ENCODE measurements at regions not wholly inside any gene's neighbourhood (a gene's known extent, or its start where the extent isn't known, plus 50 kb on each side); places are given as distances from the start of the nearest gene placed in this dataset.
"Not testable (repeated sequence)": the region's sequence is repeated elsewhere in the genome, so short reads cannot be mapped to it uniquely, and the experiment has no call there.

DNA sequence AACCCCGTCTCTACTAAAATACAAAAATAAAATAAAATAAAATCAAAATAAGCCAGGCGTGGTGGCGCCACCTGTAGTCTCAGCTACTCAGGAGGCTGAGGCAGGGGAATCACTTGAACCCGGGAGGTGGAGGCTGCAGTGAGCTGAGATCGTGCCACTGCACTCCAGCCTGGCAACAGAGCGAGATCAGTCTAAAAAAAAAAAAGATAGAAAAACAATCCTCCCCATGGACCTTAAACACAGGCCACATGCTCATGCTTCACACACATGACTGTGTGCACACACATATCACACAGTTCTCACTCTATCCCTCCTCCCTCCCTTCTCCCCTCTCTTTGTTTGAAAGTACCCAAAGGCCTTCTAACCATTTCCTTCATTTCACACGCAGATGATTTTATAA, 667.6 kb downstream of the UQCRFS1 start:
- ATAC-seq; intact Hi-C loops (cut with DNase I); DNase-seq: not testable (repeated sequence)

DNA sequence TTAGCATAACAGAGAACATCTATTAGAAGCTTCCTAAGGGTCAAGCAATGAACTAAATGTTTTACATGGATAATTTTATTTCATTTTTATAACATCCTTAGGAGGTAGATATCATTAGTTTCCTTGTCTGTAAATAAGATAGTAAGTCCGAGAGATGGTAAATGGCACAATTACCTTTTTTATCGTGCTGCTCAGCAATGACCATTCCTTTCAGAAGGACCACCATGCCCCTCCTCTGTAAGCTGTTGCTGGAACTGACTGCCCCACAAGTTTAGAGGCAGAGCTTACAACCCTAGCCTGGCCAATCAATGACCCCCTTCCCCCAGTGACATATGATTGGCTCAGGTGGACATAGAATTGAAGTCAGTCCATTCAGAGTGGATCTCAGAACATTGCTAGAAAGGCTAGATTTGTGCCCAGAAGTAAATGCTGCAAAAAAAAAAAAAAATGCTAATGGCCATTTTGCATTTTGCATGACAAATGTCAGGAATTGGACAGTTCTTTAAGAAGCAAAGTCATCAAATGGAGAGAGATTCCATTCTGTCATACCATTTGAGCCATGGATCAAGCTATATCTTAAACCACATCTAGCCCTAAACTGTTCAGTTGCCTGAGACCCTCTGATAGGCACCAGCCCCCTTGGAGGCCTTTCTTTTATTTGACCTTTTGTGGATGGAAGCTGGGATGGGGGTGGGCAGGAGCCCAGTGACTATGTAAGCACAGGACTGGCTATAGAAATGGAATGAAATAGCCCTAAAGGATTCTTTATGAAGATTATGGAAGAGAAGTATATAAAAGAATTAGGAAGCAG, 668.3 kb downstream of the UQCRFS1 start:
- DNase-seq (no peak), ATAC-seq (no peak)
- intact Hi-C loops (cut with DNase I), result no loop called here

DNA sequence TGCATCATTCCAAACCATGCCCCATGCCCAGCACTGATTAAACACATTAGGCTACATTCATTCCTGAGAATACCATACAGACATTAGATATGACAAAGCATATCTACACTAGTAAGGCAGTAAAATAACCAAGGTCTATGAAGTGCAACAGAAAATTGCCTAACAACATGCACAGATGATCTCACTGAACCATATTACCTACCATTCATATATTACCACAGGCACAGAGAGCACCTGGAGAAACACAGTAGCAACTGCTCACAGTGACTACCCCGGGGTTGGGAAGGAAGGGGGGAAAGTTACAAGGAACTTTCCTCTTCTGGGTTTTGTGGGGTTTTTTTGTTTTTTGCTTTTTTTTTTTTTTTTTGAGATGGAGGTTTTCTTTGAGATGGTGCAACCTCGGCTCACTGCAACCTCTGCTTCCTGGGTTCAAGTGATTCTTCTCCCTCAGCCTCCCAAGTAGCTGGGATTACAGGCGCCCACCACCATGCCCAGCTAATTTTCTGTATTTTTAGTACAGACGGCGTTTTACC, 669.6 kb downstream of the UQCRFS1 start:
- intact Hi-C loops (cut with DNase I), result no loop called here
- no peak for DNase-seq
- no peak for ATAC-seq

DNA sequence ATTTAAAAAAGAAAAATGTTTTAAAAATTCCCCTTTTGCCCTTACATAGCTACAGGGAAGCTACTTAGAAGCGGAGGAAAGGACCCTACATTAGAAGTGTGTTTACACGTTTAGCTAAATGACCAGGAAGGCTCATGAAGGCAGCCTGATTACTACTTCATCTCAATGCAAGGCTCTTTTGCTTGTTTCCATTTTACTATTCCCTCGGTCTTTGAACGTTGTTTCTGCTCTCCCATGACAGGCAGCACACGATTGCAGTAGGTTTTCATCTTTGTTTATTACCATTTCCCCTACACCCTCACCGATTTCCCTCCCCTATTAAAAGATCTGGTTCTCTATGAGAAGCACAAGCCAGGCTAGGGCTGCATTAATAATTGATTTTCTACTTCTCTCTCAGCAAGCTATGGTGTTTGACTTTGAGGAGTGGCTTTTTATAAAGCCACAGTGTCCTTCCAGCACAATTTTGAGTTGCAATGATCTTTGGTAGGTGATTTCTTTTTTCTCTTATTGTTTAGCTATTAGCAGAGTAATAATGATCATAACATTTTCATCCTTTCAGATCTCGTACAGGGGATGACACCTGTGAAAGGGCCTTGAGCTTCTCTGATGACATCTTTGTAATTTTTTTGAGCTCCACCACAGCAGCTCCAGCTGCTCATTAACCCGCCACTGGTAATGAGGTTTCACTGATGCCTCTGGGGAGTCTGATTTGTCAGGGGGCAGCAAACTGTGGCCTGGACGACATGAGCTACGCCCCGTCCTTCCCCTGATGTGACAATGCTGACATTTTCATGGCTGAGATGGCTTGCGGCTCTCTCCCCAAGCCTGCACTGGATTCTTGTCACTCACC, 670.3 kb downstream of the UQCRFS1 start:
- ATAC-seq (no peak), DNase-seq (no peak)
- intact Hi-C loops (cut with DNase I), result no loop called here

DNA sequence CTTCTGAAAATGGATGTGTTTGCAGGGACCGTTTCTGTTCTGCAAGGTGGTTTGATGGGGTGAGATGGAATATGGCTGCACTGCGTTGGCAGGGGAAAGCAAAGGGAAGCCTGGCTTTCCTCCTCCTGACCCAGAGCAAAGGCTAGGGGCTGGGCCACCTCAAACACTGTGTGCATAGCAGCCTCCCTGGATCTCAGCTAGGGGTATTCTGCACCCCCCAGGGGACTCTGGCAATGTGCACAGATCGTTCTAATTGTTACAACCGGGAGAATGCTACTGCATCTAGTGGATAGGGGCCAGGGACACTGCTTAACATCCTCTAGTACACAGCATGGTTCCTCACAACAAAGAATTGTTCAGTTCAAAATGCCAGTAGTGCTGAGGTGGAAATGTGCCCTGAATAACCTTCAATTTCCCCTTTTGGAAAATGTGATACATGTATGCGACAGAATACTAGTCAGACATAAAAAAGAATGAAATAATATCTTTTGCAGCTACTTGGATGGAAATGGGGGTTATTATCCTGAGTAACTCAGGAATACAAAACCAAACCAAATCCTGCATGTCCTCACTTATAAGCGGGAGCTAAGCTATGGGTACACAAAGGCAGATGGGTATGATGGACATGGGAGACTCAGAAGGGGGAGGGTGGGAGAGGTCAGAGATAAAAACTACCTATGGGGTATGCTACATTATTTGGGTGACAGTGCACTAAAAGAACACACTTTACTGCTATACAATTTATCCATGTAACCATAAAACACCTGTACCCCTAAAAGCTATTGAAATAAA, 671.2 kb downstream of the UQCRFS1 start:
- ATAC-seq (no peak), DNase-seq (no peak)

DNA sequence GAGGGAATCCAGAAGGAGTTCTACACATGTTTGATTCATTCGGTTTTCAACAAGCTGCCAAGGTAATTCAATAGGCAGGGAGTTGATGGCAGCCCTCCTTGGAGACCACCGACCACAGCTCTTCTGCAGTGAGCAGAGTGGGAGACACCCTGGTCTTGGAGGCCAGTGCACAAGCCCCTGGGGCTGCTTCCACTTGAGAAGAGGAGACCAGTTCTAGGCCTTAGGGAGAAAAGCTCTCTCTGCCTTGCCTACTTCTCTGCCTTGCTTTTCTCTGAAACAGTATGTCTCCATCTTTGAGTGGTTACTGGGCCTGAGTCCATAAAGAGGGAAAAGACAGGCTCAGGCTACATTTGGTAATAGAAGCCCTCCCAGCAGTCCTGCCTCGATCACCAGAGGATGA, 671.9 kb downstream of the UQCRFS1 start:
- intact Hi-C loops (cut with DNase I), result no loop called here
- DNase-seq, result no peak
- no peak for ATAC-seq

More for the DNA sequence above, 671.2 kb downstream of the UQCRFS1 start:
- intact Hi-C loops (cut with DNase I), result no loop called here

DNA sequence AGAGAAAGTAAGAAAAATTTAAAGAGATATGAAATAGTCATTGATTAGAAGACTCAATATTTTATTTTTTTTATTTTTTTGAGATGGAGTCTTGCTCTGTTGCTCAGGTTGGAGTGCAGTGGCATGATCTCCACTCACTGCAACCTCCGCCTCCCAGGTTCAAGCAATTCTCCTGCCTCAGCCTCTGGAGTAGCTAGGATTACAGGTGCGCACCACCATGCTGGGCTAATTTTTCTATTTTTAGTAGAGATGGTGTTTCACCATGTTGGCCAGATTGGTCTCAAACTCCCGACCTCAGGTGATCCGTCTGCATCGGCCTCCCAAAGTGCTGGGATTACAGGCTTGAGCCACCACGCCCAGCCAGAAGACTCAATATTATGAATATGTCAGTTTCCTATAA, 672.6 kb downstream of the UQCRFS1 start:
- DNase-seq; ATAC-seq; intact Hi-C loops (cut with DNase I): not testable (repeated sequence)

DNA sequence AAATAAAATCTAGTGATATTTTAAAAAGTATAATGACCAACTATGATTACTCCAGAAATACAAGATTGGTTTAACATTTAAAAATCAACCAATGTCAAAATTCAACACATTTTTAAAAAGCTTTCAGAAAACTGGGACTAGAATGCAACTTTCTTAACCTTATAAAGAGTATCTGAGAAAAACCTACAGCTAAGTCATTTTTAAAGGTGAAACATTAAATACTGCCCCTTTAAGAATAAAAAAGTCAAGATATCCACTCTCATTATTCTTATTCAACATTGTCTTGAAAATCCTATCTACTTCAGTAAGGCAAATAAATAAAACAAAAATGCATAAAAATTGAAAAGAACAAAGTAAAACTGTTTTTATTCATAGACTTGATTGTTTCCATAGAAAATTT, 673.2 kb downstream of the UQCRFS1 start:
- intact Hi-C loops (cut with DNase I), result no loop called here
- no peak for ATAC-seq
- no peak for DNase-seq

DNA sequence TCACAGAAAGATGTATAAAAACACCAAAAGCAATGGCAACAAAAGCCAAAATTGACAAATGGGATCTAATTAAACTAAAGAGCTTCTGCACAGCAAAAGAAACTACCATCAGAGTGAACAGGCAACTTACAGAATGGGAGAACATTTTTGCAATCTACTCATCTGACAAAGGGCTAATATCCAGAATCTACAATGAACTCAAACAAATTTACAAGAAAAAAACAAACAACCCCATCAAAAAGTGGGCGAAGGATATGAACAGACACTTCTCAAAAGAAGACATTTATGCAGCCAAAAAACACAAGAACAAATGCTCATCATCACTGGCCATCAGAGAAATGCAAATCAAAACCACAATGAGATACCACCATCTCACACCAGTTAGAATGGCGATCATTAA, 674.4 kb downstream of the UQCRFS1 start:
- ATAC-seq; intact Hi-C loops (cut with DNase I); DNase-seq: not testable (repeated sequence)

DNA sequence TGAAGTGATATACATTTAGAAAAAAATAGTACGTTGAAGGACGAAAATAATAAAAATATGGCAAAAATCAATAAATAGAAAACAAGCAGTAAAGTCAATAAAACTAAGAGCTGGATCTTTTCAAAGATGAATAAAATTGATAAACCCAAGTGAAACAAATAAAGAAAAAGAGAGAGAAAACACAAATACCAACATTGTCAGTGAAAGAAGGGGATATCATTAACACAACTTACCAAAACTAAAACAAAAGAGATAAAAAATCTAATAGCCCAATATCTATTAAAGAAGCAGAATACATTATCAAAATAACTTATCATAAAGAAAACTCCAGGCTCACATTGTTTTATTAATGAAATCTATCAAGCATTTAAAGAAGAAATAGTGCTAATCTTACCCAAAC, 675.1 kb downstream of the UQCRFS1 start:
- ATAC-seq (no peak), DNase-seq (no peak)
- intact Hi-C loops (cut with DNase I), result no loop called here

DNA sequence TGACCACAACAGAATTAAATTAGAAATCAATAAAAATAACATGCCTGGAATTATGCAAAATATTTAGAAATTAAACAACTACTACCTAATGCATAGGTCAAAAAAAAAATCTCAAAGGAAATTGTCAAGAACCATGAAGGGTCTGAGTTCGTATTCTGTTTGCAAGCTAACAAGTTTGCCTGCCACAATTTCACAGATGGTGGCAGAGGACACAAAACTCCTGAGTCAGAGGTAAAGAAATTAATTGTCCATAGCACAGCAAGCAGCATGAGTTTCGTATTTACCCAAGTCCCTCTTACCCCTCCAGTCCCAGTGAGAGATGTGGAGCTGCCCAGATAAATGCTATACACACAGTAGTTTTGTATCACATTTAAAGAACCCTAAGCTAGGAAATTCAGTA, 675.9 kb downstream of the UQCRFS1 start:
- ATAC-seq (no peak), DNase-seq (no peak)
- intact Hi-C loops (cut with DNase I), result no loop called here

DNA sequence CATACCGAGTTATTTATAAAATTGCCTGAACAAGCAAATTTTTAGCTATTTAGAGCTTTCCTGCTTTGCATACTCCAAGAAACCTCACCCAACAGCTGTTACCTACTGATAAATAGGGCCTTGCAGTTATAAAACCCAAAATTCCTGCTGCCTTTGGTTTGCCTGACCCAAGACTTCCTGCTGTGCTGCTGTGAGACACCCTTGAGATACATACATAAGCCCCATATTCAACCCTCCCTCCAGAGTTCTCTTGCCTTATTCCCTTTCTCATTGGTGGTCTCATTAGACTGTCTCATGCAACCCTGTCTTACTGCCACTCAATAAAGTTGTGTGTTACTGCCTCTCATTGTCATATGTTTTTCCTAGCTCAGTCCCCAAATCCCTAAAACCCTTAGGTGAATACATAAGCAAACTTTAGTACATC, 677.6 kb downstream of the UQCRFS1 start:
- no peak for ATAC-seq
- no peak for DNase-seq
- intact Hi-C loops (cut with DNase I), result no loop called here

DNA sequence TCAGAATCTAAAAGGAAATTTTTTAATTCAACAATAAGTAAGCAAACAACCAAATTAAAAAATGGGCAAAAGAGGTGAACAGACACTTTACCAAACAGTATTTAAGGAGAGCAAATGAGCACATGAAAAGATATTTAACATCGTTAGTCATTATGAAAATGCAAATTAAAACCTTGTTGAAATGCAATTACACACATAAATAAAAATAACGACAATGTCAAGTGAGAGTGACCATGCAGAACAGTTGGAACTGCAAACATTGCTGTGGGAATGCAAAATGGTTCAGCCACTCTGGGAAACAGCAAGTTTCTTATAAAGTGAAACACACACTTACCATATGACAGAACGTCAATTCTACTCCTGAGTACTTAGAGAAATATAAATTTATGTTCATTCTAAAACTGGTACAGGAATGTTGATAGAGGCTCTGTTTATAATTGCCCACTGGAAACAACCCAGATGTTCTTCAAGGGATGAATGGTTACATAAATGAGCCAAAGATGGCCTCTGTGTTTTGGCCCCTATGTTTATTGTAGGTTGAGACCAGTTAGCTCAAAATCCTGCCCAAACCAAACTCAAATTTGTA, 678.1 kb downstream of the UQCRFS1 start:
- intact Hi-C loops (cut with DNase I), result no loop called here
- no peak for ATAC-seq
- DNase-seq, result no peak

DNA sequence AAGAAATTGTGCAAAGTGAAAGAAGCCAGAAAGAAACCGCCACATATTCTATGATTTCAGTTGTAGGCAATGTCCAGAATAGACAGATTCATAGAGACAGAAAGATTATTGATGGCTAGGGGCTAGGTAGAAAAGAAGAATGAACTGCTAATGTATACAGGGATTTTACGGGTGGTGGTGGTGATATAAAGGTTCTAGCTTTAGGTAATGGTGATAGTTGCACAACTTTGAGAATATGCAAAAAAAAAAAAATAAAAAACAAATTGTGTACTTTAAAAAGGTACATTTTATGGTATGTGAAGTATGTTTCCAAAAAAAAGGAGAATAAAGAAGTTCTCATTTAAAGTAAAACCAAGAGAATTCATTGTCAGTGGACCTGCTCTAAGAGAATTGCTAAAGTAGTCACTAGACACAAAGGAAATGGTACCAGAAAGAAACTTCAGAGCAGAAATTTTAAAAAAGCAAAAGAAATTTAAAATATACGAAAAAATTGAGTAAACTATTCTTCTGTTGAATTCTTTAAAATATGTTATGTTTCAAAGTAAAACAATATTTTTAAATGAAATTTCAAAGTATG, 680.1 kb downstream of the UQCRFS1 start:
- DNase-seq, result no peak
- ATAC-seq, result no peak
- intact Hi-C loops (cut with DNase I), result no loop called here

DNA sequence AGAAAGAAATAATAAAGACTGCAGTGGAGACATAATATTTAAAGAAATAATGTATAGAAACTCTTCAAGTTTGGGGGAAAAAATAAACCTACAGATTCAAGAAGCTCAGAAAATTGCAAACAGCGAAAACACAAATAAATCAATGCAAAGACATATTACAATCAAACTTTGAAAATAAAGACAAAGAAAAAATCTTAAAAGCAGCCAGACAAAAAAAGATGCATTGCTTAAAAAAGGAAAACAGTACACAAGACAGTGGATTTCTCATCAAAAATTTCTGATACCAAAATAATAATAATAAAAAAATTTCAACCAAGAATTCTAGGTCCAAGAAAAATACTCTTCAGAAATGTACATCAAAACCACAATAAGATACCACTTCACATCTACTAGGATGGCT, 681.0 kb downstream of the UQCRFS1 start:
- ATAC-seq (no peak), DNase-seq (no peak)
- intact Hi-C loops (cut with DNase I), result no loop called here

DNA sequence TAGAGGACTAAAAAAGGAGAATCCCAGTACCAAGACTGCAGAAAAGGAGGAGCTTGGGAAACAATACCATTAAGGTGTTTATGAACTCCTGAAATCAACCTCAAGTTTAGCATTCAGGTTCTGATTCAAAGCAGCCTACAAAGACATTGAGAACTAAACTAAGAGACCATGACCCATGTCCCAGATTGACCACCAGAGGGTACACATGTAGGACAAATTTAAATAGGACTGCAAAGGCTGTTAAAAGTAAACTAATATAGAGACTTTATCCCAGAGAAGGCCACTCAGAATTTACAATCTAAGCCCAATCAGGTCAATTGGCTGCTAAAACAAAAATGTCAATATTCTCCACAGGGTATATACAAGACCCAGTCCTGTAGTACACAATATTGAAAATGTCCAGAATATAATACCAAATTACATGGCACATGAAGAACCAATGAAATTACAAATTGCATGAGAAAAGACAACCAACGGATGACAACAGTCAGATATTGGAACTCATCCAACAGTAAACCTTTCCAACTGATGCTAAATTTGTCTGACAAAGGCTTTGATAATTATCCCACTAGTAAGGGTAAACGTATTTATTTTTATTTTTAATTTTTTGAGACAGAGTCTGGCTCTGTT, 682.4 kb downstream of the UQCRFS1 start:
- ATAC-seq (no peak), DNase-seq (no peak)
- intact Hi-C loops (cut with DNase I), result no loop called here

DNA sequence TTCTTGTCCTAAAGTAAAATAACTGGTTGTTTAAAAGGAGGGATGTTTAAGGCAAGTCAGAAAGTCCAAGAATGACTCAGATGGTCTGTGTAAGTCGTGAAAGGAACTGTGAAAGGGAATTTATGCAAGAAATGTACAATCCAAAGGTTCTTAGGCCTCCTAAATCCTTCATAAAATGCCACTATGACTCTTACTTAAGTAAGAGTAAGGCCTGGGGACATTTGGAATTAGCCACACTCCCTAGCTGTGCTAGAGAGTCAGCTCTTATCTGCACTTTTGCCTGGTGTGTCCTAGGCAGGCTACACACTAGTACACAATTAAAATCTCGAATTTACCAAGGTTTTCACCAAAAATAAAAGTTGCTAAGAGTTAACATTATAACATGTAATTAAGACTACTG, 686.9 kb downstream of the UQCRFS1 start:
- intact Hi-C loops (cut with DNase I), result no loop called here
- no peak for DNase-seq

DNA sequence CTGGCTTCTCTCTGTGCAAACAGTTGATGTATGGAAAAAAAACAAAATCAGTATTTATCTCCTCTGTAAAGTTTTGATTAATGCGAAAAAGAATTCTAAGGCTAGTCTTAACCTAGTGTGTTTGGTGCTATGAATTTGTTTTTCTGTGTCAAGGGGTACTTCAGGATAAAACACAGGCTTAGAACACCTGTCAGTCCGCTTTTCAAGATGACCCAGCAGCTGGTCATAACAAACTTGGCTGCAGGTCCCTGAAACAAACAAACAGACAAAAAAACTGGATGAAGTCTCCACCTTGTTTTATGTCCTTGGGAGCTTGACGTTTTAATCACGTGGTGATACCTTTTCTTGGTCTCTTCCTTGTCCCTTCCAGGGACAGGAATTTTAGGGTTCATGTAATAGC, 689.3 kb downstream of the UQCRFS1 start:
- ATAC-seq (no peak), DNase-seq (no peak)
- intact Hi-C loops (cut with DNase I), result no loop called here

More for the DNA sequence above, 686.9 kb downstream of the UQCRFS1 start:
- no peak for ATAC-seq
